ENCODE measurements at regions not wholly inside any gene's neighbourhood (a gene's known extent, or its start where the extent isn't known, plus 50 kb on each side); places are given as distances from the start of the nearest gene placed in this dataset.
A peak's percentile ranks its signal among the peaks of the same experiment; 100 is the strongest.

- no peaks in the 10 kb centered on the region for H3K9me3 ChIP-seq (ENCODE audit: severe bottlenecking)
- TF ChIP-seq CTCF (IDR thresholded peaks at IDR 0.05; ENCODE audit: low read depth, low read length) = no peak
- no peak for DNase-seq
- H3K27ac ChIP-seq = no peak overlapping the region
- no peaks in the 10 kb centered on the region for H3K27me3 ChIP-seq (ENCODE audit: insufficient read depth, low read depth, severe bottlenecking)
- H3K4me3 ChIP-seq (ENCODE audit: low read depth, low read length) = no peak overlapping the region
- H3K36me3 ChIP-seq = no peaks in the 10 kb centered on the region
These were observed 651.4 kb downstream of the IQCM start for GRCh38 chr4:149164282-149164681.

GRCh38 chr4:149161247-149161646, 654.4 kb downstream of the IQCM start:
- no peaks in the 10 kb centered on the region for H3K27me3 ChIP-seq (ENCODE audit: insufficient read depth, low read depth, severe bottlenecking)
- no peaks in the 10 kb centered on the region for H3K9me3 ChIP-seq (ENCODE audit: severe bottlenecking)
- H3K36me3 ChIP-seq = no peaks in the 10 kb centered on the region
- no peak overlapping the region for H3K4me3 ChIP-seq (ENCODE audit: low read depth, low read length)
- TF ChIP-seq CTCF (IDR thresholded peaks at IDR 0.05; ENCODE audit: low read depth, low read length) = no peak
- no peak overlapping the region for H3K27ac ChIP-seq
- DNase-seq = no peak

GRCh38 chr4:149160370-149160769, 655.3 kb downstream of the IQCM start:
- Histone ChIP-seq H3K27ac (no peak overlapping the region), H3K36me3 (no peaks in the 10 kb centered on the region), H3K4me3 (ENCODE audit: low read depth, low read length) (no peak overlapping the region), H3K27me3 (ENCODE audit: insufficient read depth, low read depth, severe bottlenecking) (no peaks in the 10 kb centered on the region), H3K9me3 (ENCODE audit: severe bottlenecking) (no peaks in the 10 kb centered on the region)
- no peak for DNase-seq
- TF ChIP-seq CTCF (IDR thresholded peaks at IDR 0.05; ENCODE audit: low read depth, low read length) = no peak

- DNase-seq = no peak
These were observed 656.8 kb downstream of the IQCM start for GRCh38 chr4:149158817-149159216.

GRCh38 chr4:149145803-149146202, 669.8 kb downstream of the IQCM start:
- H3K4me3 ChIP-seq (ENCODE audit: low read depth, low read length) = no peak overlapping the region
- no peaks in the 10 kb centered on the region for H3K9me3 ChIP-seq (ENCODE audit: severe bottlenecking)
- H3K27me3 ChIP-seq (ENCODE audit: insufficient read depth, low read depth, severe bottlenecking) = no peaks in the 10 kb centered on the region
- DNase-seq = peak; percentile 23
- no peak overlapping the region for H3K27ac ChIP-seq
- TF ChIP-seq CTCF (IDR thresholded peaks at IDR 0.05; ENCODE audit: low read depth, low read length) = no peak
- H3K36me3 ChIP-seq = no peaks in the 10 kb centered on the region

More at GRCh38 chr4:149158817-149159216, 656.8 kb downstream of the IQCM start:
- H3K36me3 ChIP-seq = no peaks in the 10 kb centered on the region
- H3K9me3 ChIP-seq (ENCODE audit: severe bottlenecking) = no peaks in the 10 kb centered on the region
- H3K27ac ChIP-seq = no peak overlapping the region
- no peak for TF ChIP-seq CTCF (IDR thresholded peaks at IDR 0.05; ENCODE audit: low read depth, low read length)
- H3K27me3 ChIP-seq (ENCODE audit: insufficient read depth, low read depth, severe bottlenecking) = no peaks in the 10 kb centered on the region
- no peak overlapping the region for H3K4me3 ChIP-seq (ENCODE audit: low read depth, low read length)

GRCh38 chr4:149144060-149144459, 671.6 kb downstream of the IQCM start:
- no peak for TF ChIP-seq CTCF (IDR thresholded peaks at IDR 0.05; ENCODE audit: low read depth, low read length)
- Histone ChIP-seq H3K9me3 (ENCODE audit: severe bottlenecking) (no peaks in the 10 kb centered on the region), H3K36me3 (no peaks in the 10 kb centered on the region), H3K4me3 (ENCODE audit: low read depth, low read length) (no peak overlapping the region), H3K27ac (no peak overlapping the region), H3K27me3 (ENCODE audit: insufficient read depth, low read depth, severe bottlenecking) (no peaks in the 10 kb centered on the region)
- no peak for DNase-seq

Measured in WERI-Rb-1 (cell line).